Neural crest cell (in vitro differentiated cells): ENCODE measurements at regions not wholly inside any gene's neighbourhood (a gene's known extent, or its start where the extent isn't known, plus 50 kb on each side); places are given as distances from the start of the nearest gene placed in this dataset.
"Not testable (repeated sequence)": the region's sequence is repeated elsewhere in the genome, so short reads cannot be mapped to it uniquely, and the experiment has no call there.

Source experiments
- DNase-seq: peaks from one replicate; pipeline ENCODE4 v3.0.0; 2021; ENCODE audit warnings: low read depth, mixed read lengths, low spot score
- H3K27ac Mint-ChIP-seq: one replicate; pipeline ENCODE4 v1.8.0; 2021; ENCODE audit warnings: mild to moderate bottlenecking, mixed read lengths; ENCODE audit not compliant: unreplicated experiment
- H3K27me3 Mint-ChIP-seq: 2 replicates; pipeline ENCODE4 v1.8.0; 2021; ENCODE audit warnings: low read depth, mild to moderate bottlenecking, mixed read lengths
- H3K36me3 Mint-ChIP-seq: 2 replicates; pipeline ENCODE4 v1.8.0; 2021; ENCODE audit warnings: low read depth, mild to moderate bottlenecking, mixed read lengths
- H3K4me1 Mint-ChIP-seq: 2 replicates; pipeline ENCODE4 v1.8.0; 2021; ENCODE audit warnings: mixed read lengths
- H3K4me3 Mint-ChIP-seq: one replicate; pipeline ENCODE4 v1.8.0; 2021; ENCODE audit warnings: mild to moderate bottlenecking, mixed read lengths
- H3K9me3 Mint-ChIP-seq: 2 replicates; pipeline ENCODE4 v1.8.0; 2021; ENCODE audit warnings: mixed read lengths
- TF ChIP-seq, protein P1 (sequence below): fragments of 200-600 bp; sonication (generic); conservative IDR thresholded peaks from 2 replicates; pipeline ENCODE4 v1.5.0; 2021; ENCODE audit warnings: antibody characterized with exemption, mild to moderate bottlenecking

GRCh38 chr7:142528608-142529408 lies 220.5 kb upstream of the PRSS1 start:
- no peak overlapping the region for H3K4me3 Mint-ChIP-seq
- H3K27ac Mint-ChIP-seq = no peak overlapping the region
- H3K4me1 Mint-ChIP-seq = no peaks in the 10 kb centered on the region
- peaks cover 62% of the 10 kb centered on the region for H3K27me3 Mint-ChIP-seq
- DNase-seq = no peak
- no peaks in the 10 kb centered on the region for H3K9me3 Mint-ChIP-seq
- no peaks in the 10 kb centered on the region for H3K36me3 Mint-ChIP-seq
- TF ChIP-seq, protein P1, sequence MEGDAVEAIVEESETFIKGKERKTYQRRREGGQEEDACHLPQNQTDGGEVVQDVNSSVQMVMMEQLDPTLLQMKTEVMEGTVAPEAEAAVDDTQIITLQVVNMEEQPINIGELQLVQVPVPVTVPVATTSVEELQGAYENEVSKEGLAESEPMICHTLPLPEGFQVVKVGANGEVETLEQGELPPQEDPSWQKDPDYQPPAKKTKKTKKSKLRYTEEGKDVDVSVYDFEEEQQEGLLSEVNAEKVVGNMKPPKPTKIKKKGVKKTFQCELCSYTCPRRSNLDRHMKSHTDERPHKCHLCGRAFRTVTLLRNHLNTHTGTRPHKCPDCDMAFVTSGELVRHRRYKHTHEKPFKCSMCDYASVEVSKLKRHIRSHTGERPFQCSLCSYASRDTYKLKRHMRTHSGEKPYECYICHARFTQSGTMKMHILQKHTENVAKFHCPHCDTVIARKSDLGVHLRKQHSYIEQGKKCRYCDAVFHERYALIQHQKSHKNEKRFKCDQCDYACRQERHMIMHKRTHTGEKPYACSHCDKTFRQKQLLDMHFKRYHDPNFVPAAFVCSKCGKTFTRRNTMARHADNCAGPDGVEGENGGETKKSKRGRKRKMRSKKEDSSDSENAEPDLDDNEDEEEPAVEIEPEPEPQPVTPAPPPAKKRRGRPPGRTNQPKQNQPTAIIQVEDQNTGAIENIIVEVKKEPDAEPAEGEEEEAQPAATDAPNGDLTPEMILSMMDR = no peak

DNA sequence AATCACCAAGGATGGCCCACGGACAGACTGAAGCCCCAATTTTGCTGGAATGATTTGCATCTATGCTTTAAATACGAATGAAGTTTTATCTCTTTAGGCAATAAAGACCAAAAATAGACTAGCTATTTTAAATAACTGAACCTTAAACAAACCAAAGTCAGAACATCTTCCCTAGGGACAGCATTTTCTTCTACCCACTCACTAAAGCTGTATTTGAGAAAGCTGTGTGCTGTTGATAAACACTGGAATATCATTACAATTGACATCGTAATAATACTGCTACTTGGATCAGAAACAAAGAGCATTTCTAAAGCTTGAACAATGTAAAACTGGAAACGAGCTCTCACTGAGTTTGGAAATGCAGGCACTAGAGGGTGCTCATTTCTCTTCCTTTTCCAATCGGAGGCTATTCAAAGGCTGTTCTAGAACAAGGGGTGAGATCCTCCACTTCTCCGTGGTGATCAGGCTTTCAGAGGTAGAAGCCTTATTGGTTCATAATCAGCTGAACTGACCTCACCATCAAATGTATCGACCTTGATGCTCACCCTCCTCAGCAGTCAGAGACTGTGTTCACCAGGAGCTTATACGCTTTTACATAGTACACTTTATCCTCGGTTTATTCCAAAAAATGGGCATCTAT lies 225.3 kb upstream of the PRSS1 start:
- Mint-ChIP-seq H3K4me3 (no peak overlapping the region), H3K4me1 (no peaks in the 10 kb centered on the region), H3K27ac (no peak overlapping the region), H3K36me3 (no peaks in the 10 kb centered on the region), H3K27me3 (peaks cover 50% of the 10 kb centered on the region), H3K9me3 (no peaks in the 10 kb centered on the region)
- DNase-seq = no peak
- TF ChIP-seq, protein P1 = no peak

GRCh38 chr7:142522735-142523134 lies 226.5 kb upstream of the PRSS1 start:
- Mint-ChIP-seq H3K27ac (no peak overlapping the region), H3K9me3 (no peaks in the 10 kb centered on the region), H3K27me3 (peaks cover 44% of the 10 kb centered on the region), H3K4me3 (no peak overlapping the region), H3K4me1 (no peaks in the 10 kb centered on the region), H3K36me3 (no peaks in the 10 kb centered on the region)
- TF ChIP-seq, protein P1 = no peak
- no peak for DNase-seq

GRCh38 chr7:142520885-142521284 lies 228.4 kb upstream of the PRSS1 start:
- H3K27me3 Mint-ChIP-seq = peaks cover 32% of the 10 kb centered on the region
- not testable (repeated sequence) for H3K9me3 Mint-ChIP-seq, H3K4me1 Mint-ChIP-seq, H3K27ac Mint-ChIP-seq, H3K4me3 Mint-ChIP-seq, H3K36me3 Mint-ChIP-seq, DNase-seq
- TF ChIP-seq, protein P1 = peak; percentile 31

- H3K4me1 Mint-ChIP-seq, DNase-seq, H3K27ac Mint-ChIP-seq, H3K36me3 Mint-ChIP-seq, H3K4me3 Mint-ChIP-seq, H3K9me3 Mint-ChIP-seq: not testable (repeated sequence)
- peaks cover 31% of the 10 kb centered on the region for H3K27me3 Mint-ChIP-seq
These were observed 228.8 kb upstream of the PRSS1 start for GRCh38 chr7:142520455-142520854.
